ENCODE measurements at regions not wholly inside any gene's neighbourhood (a gene's known extent, or its start where the extent isn't known, plus 50 kb on each side); places are given as distances from the start of the nearest gene placed in this dataset.

DNA sequence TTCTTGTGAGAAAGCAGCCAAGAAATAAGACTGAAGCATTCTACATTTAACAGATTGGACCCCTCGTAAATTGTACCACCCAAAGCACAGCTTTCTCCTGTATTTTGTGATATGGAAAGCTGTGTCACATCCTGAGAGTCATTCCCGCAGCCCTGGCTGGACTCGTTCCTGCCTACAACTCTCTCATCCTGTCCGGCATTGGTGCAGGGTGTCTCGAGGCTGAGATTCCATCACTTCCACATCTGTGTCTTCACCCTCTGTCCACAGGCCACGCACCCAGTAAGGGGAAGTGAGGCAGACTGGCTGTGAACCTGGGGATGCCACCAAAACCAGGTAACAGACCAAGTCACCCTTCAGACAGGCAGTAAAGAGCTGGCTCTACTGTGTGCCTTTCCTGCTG lies 146.2 kb upstream of the KLF6 start:
- Histone ChIP-seq H3F3A (ENCODE audit: control insufficient read depth, insufficient read depth) (no peaks in the 10 kb centered on the region), H3K4me3 (ENCODE audit: low read length) (no peak overlapping the region), H4K20me1 (ENCODE audit: control insufficient read depth, insufficient read depth, low read depth, low read length) (no peaks in the 10 kb centered on the region), H3K9me2 (replicated peaks; ENCODE audit: control insufficient read depth, low read length) (no peaks in the 10 kb centered on the region), H3K4me2 (ENCODE audit: low read length) (no peak overlapping the region), H3K36me3 (ENCODE audit: control insufficient read depth, low read length) (no peaks in the 10 kb centered on the region), H3K27me3 (ENCODE audit: control insufficient read depth, low read length) (no peaks in the 10 kb centered on the region), H3K9me3 (ENCODE audit: control insufficient read depth, insufficient read depth, low read length) (no peaks in the 10 kb centered on the region), H3K79me2 (ENCODE audit: control insufficient read depth, low read length) (no peaks in the 10 kb centered on the region), H3K27ac (ENCODE audit: low read depth, low read length) (no peak overlapping the region), H3K4me1 (ENCODE audit: control insufficient read depth, low read length) (no peaks in the 10 kb centered on the region; the same call in 1 of the 2 replicates)
- TF ChIP-seq, protein P1, sequence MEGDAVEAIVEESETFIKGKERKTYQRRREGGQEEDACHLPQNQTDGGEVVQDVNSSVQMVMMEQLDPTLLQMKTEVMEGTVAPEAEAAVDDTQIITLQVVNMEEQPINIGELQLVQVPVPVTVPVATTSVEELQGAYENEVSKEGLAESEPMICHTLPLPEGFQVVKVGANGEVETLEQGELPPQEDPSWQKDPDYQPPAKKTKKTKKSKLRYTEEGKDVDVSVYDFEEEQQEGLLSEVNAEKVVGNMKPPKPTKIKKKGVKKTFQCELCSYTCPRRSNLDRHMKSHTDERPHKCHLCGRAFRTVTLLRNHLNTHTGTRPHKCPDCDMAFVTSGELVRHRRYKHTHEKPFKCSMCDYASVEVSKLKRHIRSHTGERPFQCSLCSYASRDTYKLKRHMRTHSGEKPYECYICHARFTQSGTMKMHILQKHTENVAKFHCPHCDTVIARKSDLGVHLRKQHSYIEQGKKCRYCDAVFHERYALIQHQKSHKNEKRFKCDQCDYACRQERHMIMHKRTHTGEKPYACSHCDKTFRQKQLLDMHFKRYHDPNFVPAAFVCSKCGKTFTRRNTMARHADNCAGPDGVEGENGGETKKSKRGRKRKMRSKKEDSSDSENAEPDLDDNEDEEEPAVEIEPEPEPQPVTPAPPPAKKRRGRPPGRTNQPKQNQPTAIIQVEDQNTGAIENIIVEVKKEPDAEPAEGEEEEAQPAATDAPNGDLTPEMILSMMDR (IDR thresholded peaks at IDR 0.05; ENCODE audit: low read depth, low read length, poor library complexity, severe bottlenecking): no peak
- TF ChIP-seq EZH2phosphoT487 (IDR thresholded peaks at IDR 0.05; ENCODE audit: borderline replicate concordance, low read length): no peak

DNA sequence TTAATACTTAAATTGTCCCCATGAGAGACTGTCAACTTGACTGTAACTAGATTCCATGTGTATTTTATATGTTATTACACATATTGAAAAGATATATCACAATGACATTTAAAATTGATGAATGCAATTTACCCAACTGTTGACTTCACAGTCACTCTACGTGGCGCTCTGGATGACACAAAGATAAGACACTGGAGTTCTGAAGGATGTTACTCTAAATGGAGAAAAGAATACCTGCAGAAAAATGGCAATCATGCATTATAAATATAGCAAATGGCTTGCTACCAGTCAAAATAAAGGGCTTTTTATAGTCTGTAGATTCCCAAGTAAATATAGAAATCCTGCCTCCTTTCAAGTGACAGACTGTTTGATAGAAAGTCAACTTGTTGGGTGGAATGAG lies 143.6 kb upstream of the KLF6 start:
- H3K4me2 ChIP-seq (ENCODE audit: low read length): no peak overlapping the region

DNA sequence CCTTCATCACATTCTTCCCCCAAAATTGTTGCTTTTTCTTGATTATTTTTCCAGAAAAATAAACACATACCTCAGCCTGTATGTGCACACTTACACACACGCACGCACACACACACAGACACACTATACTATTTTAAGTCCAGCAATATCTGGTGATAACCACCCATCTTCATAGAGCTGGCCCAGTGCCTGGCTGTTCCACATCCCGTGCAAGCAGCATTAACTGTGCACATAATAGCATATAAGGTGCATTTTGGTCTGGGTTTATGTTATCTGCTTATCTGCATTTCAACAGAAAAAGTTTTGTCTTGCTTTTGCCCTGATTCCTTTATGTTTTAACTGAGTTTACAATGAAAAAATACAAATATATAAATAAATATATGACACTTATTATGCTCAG lies 143.1 kb upstream of the KLF6 start:
- H3F3A ChIP-seq (ENCODE audit: control insufficient read depth, insufficient read depth): no peaks in the 10 kb centered on the region
- TF ChIP-seq, protein P1 (IDR thresholded peaks at IDR 0.05; ENCODE audit: low read depth, low read length, poor library complexity, severe bottlenecking): no peak
- no peak for TF ChIP-seq EZH2phosphoT487 (IDR thresholded peaks at IDR 0.05; ENCODE audit: borderline replicate concordance, low read length)
- H3K9me3 ChIP-seq (ENCODE audit: control insufficient read depth, insufficient read depth, low read length): no peaks in the 10 kb centered on the region
- H3K36me3 ChIP-seq (ENCODE audit: control insufficient read depth, low read length): no peaks in the 10 kb centered on the region
- no peaks in the 10 kb centered on the region for H3K79me2 ChIP-seq (ENCODE audit: control insufficient read depth, low read length)
- H3K9me2 ChIP-seq (replicated peaks; ENCODE audit: control insufficient read depth, low read length): no peaks in the 10 kb centered on the region
- no peak overlapping the region for H3K4me2 ChIP-seq (ENCODE audit: low read length)
- no peak overlapping the region for H3K4me3 ChIP-seq (ENCODE audit: low read length)
- no peaks in the 10 kb centered on the region for H4K20me1 ChIP-seq (ENCODE audit: control insufficient read depth, insufficient read depth, low read depth, low read length)
- no peak overlapping the region for H3K27ac ChIP-seq (ENCODE audit: low read depth, low read length)
- no peaks in the 10 kb centered on the region for H3K4me1 ChIP-seq (ENCODE audit: control insufficient read depth, low read length)
- H3K27me3 ChIP-seq (ENCODE audit: control insufficient read depth, low read length): no peaks in the 10 kb centered on the region

More for the DNA sequence above, 143.6 kb upstream of the KLF6 start:
- Histone ChIP-seq H3F3A (ENCODE audit: control insufficient read depth, insufficient read depth) (no peaks in the 10 kb centered on the region), H3K27me3 (ENCODE audit: control insufficient read depth, low read length) (no peaks in the 10 kb centered on the region), H3K79me2 (ENCODE audit: control insufficient read depth, low read length) (no peaks in the 10 kb centered on the region), H3K4me1 (ENCODE audit: control insufficient read depth, low read length) (no peaks in the 10 kb centered on the region), H3K4me3 (ENCODE audit: low read length) (no peak overlapping the region), H3K9me3 (ENCODE audit: control insufficient read depth, insufficient read depth, low read length) (no peaks in the 10 kb centered on the region), H3K27ac (ENCODE audit: low read depth, low read length) (no peak overlapping the region), H3K36me3 (ENCODE audit: control insufficient read depth, low read length) (no peaks in the 10 kb centered on the region), H4K20me1 (ENCODE audit: control insufficient read depth, insufficient read depth, low read depth, low read length) (no peaks in the 10 kb centered on the region), H3K9me2 (replicated peaks; ENCODE audit: control insufficient read depth, low read length) (no peaks in the 10 kb centered on the region)
- TF ChIP-seq, protein P1 (IDR thresholded peaks at IDR 0.05; ENCODE audit: low read depth, low read length, poor library complexity, severe bottlenecking): no peak
